HEK293T (cell line): ENCODE measurements at regions not wholly inside any gene's neighbourhood (a gene's known extent, or its start where the extent isn't known, plus 50 kb on each side); places are given as distances from the start of the nearest gene placed in this dataset.

Experiments
- BHLHE40 ChIP-seq: fragments of 450-650 bp; IDR thresholded peaks from 2 replicates; pipeline ENCODE4 v1.6.1; 2016; ENCODE audit warnings: mild to moderate bottlenecking, moderate library complexity, borderline replicate concordance
- PKNOX1 ChIP-seq: fragments of 450-650 bp; IDR thresholded peaks from 2 replicates; pipeline ENCODE4 v1.6.1; 2016

- no peak for TF ChIP-seq PKNOX1
- no peak for TF ChIP-seq BHLHE40
Measured at GRCh38 chr10:80976658-80977057, 439.0 kb downstream of the SH2D4B start.
